ENCODE measurements at regions not wholly inside any gene's neighbourhood (a gene's known extent, or its start where the extent isn't known, plus 50 kb on each side); places are given as distances from the start of the nearest gene placed in this dataset.

GRCh38 chr18:78557371-78557770 lies 422.2 kb upstream of the SALL3 start:
- no peaks in the 10 kb centered on the region for H3K27me3 Mint-ChIP-seq (ENCODE audit: insufficient read depth, unreplicated experiment)
- ChIA-PET CTCF (no interaction called here), POLR2A (no interaction called here)
- no peak overlapping the region for H3K4me3 Mint-ChIP-seq (ENCODE audit: unreplicated experiment)
- H3K9me3 Mint-ChIP-seq (ENCODE audit: unreplicated experiment): peaks cover 42% of the 10 kb centered on the region
- H3K4me1 Mint-ChIP-seq (ENCODE audit: insufficient read depth, unreplicated experiment): no peaks in the 10 kb centered on the region
- no peak overlapping the region for H3K27ac Mint-ChIP-seq (ENCODE audit: low read depth, unreplicated experiment)
- intact Hi-C loops (cut with micrococcal nuclease): no loop called here
- TF ChIP-seq, protein P1, sequence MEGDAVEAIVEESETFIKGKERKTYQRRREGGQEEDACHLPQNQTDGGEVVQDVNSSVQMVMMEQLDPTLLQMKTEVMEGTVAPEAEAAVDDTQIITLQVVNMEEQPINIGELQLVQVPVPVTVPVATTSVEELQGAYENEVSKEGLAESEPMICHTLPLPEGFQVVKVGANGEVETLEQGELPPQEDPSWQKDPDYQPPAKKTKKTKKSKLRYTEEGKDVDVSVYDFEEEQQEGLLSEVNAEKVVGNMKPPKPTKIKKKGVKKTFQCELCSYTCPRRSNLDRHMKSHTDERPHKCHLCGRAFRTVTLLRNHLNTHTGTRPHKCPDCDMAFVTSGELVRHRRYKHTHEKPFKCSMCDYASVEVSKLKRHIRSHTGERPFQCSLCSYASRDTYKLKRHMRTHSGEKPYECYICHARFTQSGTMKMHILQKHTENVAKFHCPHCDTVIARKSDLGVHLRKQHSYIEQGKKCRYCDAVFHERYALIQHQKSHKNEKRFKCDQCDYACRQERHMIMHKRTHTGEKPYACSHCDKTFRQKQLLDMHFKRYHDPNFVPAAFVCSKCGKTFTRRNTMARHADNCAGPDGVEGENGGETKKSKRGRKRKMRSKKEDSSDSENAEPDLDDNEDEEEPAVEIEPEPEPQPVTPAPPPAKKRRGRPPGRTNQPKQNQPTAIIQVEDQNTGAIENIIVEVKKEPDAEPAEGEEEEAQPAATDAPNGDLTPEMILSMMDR (IDR thresholded peaks at IDR 0.05; ENCODE audit: unreplicated experiment): no peak
- no TSS peak for BruUV-seq (replicated peaks)
- no peak for DNase-seq (ENCODE audit: unreplicated experiment)
- H3K36me3 Mint-ChIP-seq (ENCODE audit: insufficient read depth, unreplicated experiment): peaks cover 4% of the 10 kb centered on the region

GRCh38 chr18:78558101-78558810 lies 421.4 kb upstream of the SALL3 start:
- CTCF ChIA-PET: interaction anchor here (0.6 kb wide), 1 partner anchor 276 kb away, joined by 3 read pairs; no protein-coding TSS in a partner anchor

GRCh38 chr18:78558948-78559347 lies 420.7 kb upstream of the SALL3 start:
- H3K36me3 Mint-ChIP-seq (ENCODE audit: insufficient read depth, unreplicated experiment): peaks cover 4% of the 10 kb centered on the region
- intact Hi-C loops (cut with micrococcal nuclease): no loop called here
- no peak overlapping the region for H3K27ac Mint-ChIP-seq (ENCODE audit: low read depth, unreplicated experiment)
- TF ChIP-seq, protein P1 (IDR thresholded peaks at IDR 0.05; ENCODE audit: unreplicated experiment): no peak
- ChIA-PET CTCF (no interaction called here), POLR2A (interaction anchor here (0.6 kb wide), 1 partner anchor 29 kb away, joined by 3 read pairs; no protein-coding TSS in a partner anchor)
- peaks cover 40% of the 10 kb centered on the region for H3K9me3 Mint-ChIP-seq (ENCODE audit: unreplicated experiment)
- no peak for DNase-seq (ENCODE audit: unreplicated experiment)
- H3K27me3 Mint-ChIP-seq (ENCODE audit: insufficient read depth, unreplicated experiment): no peaks in the 10 kb centered on the region
- no TSS peak for BruUV-seq (replicated peaks)
- no peak overlapping the region for H3K4me3 Mint-ChIP-seq (ENCODE audit: unreplicated experiment)
- H3K4me1 Mint-ChIP-seq (ENCODE audit: insufficient read depth, unreplicated experiment): no peaks in the 10 kb centered on the region

More at GRCh38 chr18:78558101-78558810, 421.4 kb upstream of the SALL3 start:
- POLR2A ChIA-PET: interaction anchor here (0.6 kb wide), 1 partner anchor 28 kb away, joined by 3 read pairs; no protein-coding TSS in a partner anchor
- Mint-ChIP-seq H3K27me3 (ENCODE audit: insufficient read depth, unreplicated experiment) (no peaks in the 10 kb centered on the region), H3K27ac (ENCODE audit: low read depth, unreplicated experiment) (no peak overlapping the region), H3K4me1 (ENCODE audit: insufficient read depth, unreplicated experiment) (no peaks in the 10 kb centered on the region), H3K4me3 (ENCODE audit: unreplicated experiment) (no peak overlapping the region), H3K9me3 (ENCODE audit: unreplicated experiment) (peaks cover 42% of the 10 kb centered on the region), H3K36me3 (ENCODE audit: insufficient read depth, unreplicated experiment) (peaks cover 4% of the 10 kb centered on the region)
- no peak for DNase-seq (ENCODE audit: unreplicated experiment)
- TF ChIP-seq, protein P1 (IDR thresholded peaks at IDR 0.05; ENCODE audit: unreplicated experiment): no peak
- BruUV-seq (replicated peaks): no TSS peak
- intact Hi-C loops (cut with micrococcal nuclease): no loop called here

GRCh38 chr18:78559584-78559983 lies 420.0 kb upstream of the SALL3 start:
- DNase-seq (ENCODE audit: unreplicated experiment): no peak
- no TSS peak for BruUV-seq (replicated peaks)
- CTCF ChIA-PET: interaction anchor here (0.7 kb wide), 1 partner anchor 426 kb away, joined by 3 read pairs; no protein-coding TSS in a partner anchor
- TF ChIP-seq, protein P1 (IDR thresholded peaks at IDR 0.05; ENCODE audit: unreplicated experiment): no peak
- POLR2A ChIA-PET: no interaction called here
- Mint-ChIP-seq H3K4me3 (ENCODE audit: unreplicated experiment) (no peak overlapping the region), H3K27me3 (ENCODE audit: insufficient read depth, unreplicated experiment) (no peaks in the 10 kb centered on the region), H3K36me3 (ENCODE audit: insufficient read depth, unreplicated experiment) (peaks cover 4% of the 10 kb centered on the region), H3K9me3 (ENCODE audit: unreplicated experiment) (peaks cover 35% of the 10 kb centered on the region), H3K27ac (ENCODE audit: low read depth, unreplicated experiment) (no peak overlapping the region), H3K4me1 (ENCODE audit: insufficient read depth, unreplicated experiment) (no peaks in the 10 kb centered on the region)
- intact Hi-C loops (cut with micrococcal nuclease): no loop called here

Data from MCF 10A (cell line).